K562 (cell line): ENCODE measurements at regions not wholly inside any gene's neighbourhood (a gene's known extent, or its start where the extent isn't known, plus 50 kb on each side); places are given as distances from the start of the nearest gene placed in this dataset.

Experiments used
- ATAC-seq: fragments of 200-7000 bp; cut with Tn5 transposase; 3 replicates; pipeline ENCODE4 v1.9.1; 2020; ENCODE audit warnings: moderate library complexity
- BruUV-seq: library from RNA; stranded (reverse); fragments of 400-500 nt; replicated peaks from 2 replicates; lab custom pipeline; 2021; lab: Mats Ljungman, UMichigan
- CTCF ChIA-PET: fragments of 300-600 bp; formaldehyde crosslinking; extraction: SDS; loops from one replicate; lab custom pipeline; 2021; ENCODE audit warnings: low intra/inter-chr PET ratio; lab: Yijun Ruan, JAX
- POLR2A ChIA-PET: fragments of 300-600, 350-650 bp; sonication (Branson Sonifier 250); formaldehyde crosslinking; extraction: SDS; loops from one replicate; lab custom pipeline; 2021; ENCODE audit warnings: antibody characterized with exemption, inconsistent platforms; lab: Yijun Ruan, JAX
- DNase-seq, 4 experiments: peaks; one replicate each; pipeline versions ENCODE4 v3.0.0 to v3.0.0-alpha.2; 2011 to 2018; ENCODE audit warnings: low spot score in 3 of 4, mixed read lengths in 3 of 4; ENCODE audit errors: extremely low read depth in 1 of 4
- FAIRE-seq: peaks from 2 replicates; lab custom pipeline; 2011; peaks lifted over from hg19 to GRCh38; lab: Jason Lieb, UNC
- H2AFZ ChIP-seq: 2 replicates; pipeline ENCODE4 v1.6.0; 2011; ENCODE audit warnings: low read depth, low read length, control low read depth, inconsistent platforms
- H3K27ac ChIP-seq: fragments of 200-600 bp; 3 replicates; pipeline ENCODE4 v1.8.0; 2011; ENCODE audit warnings: low read depth, mild to moderate bottlenecking, control low read depth, inconsistent platforms, low read length, moderate library complexity, mixed read lengths; ENCODE audit errors: extremely low read depth
- H3K27me3 ChIP-seq, 2 experiments: fragments of 300-600 bp in 1 of 2; 2 replicates in 1 of 2; 3 replicates in 1 of 2; pipeline versions ENCODE4 v1.6.0 to v1.8.0; 2011; ENCODE audit warnings: inconsistent platforms in 2 of 2, low read length in 2 of 2, mild to moderate bottlenecking in 1 of 2, mixed read lengths in 1 of 2, moderate library complexity in 1 of 2; ENCODE audit not compliant: control insufficient read depth in 2 of 2, insufficient read depth in 2 of 2
- H3K36me3 ChIP-seq: fragments of 300-600 bp; 3 replicates; pipeline ENCODE4 v1.8.0; 2011; ENCODE audit warnings: mild to moderate bottlenecking, low read length, inconsistent platforms; ENCODE audit not compliant: control insufficient read depth, insufficient read depth
- H3K4me1 ChIP-seq, 2 experiments: fragments of 200-600 bp in 1 of 2; replicated peaks in 1 of 2; 2 replicates in 1 of 2; 3 replicates in 1 of 2; pipeline versions ENCODE4 v1.5.1 to v1.8.0; 2011; ENCODE audit warnings: inconsistent platforms in 2 of 2, low read length in 2 of 2, mild to moderate bottlenecking in 1 of 2, mixed read lengths in 1 of 2, moderate library complexity in 1 of 2; ENCODE audit not compliant: control insufficient read depth in 2 of 2, insufficient read depth in 2 of 2
- H3K4me2 ChIP-seq: 2 replicates; pipeline ENCODE4 v1.6.1; 2011; ENCODE audit warnings: low read length, control low read depth, inconsistent platforms, mixed read lengths; ENCODE audit not compliant: insufficient read depth
- H3K4me3 ChIP-seq: fragments of 200-600 bp; sonication (generic), shearing (Covaris generic); 2 replicates; pipeline ENCODE4 v1.5.1; 2016; ENCODE audit warnings: control low read depth, inconsistent platforms
- H3K79me2 ChIP-seq: fragments of 200-600 bp; 3 replicates; pipeline ENCODE4 v1.8.0; 2011; ENCODE audit warnings: low read length, inconsistent platforms; ENCODE audit not compliant: control insufficient read depth, insufficient read depth
- H3K9ac ChIP-seq, 2 experiments: 2 replicates each; pipeline versions ENCODE4 v1.6.0 to v1.6.1; 2011; ENCODE audit warnings: low read depth in 2 of 2, low read length in 2 of 2, control low read depth in 1 of 2, inconsistent platforms in 1 of 2, mild to moderate bottlenecking in 1 of 2, mixed read lengths in 1 of 2; ENCODE audit not compliant: insufficient read depth in 1 of 2
- H3K9me1 ChIP-seq: one replicate; pipeline ENCODE4 v1.6.0; 2011; ENCODE audit warnings: inconsistent platforms, mild to moderate bottlenecking, low read length, moderate library complexity; ENCODE audit not compliant: control insufficient read depth, insufficient read depth
- H3K9me3 ChIP-seq: replicated peaks from 2 replicates; pipeline ENCODE4 v1.5.1; 2011; ENCODE audit warnings: low read depth, low read length, inconsistent platforms; ENCODE audit not compliant: control insufficient read depth, insufficient read depth
- H4K20me1 ChIP-seq: replicated peaks from 2 replicates; pipeline ENCODE4 v1.6.1; 2011; ENCODE audit warnings: low read length, inconsistent platforms, mixed read lengths; ENCODE audit not compliant: control insufficient read depth, insufficient read depth
- PTRF ChIP-seq: fragments of 450-650 bp; IDR thresholded peaks from 2 replicates; pipeline ENCODE4 v1.6.1; 2016; ENCODE audit warnings: mild to moderate bottlenecking, missing genetic modification characterization, missing compliant biosample characterization
- RFX1 ChIP-seq: fragments of 450-650 bp; IDR thresholded peaks from 2 replicates; pipeline ENCODE4 v1.6.1; 2016; ENCODE audit warnings: mild to moderate bottlenecking, moderate library complexity
- SMARCE1 ChIP-seq: fragments of 450-650 bp; IDR thresholded peaks from 2 replicates; pipeline ENCODE4 v1.7.1; 2016; ENCODE audit warnings: mild to moderate bottlenecking
- SUPT5H ChIP-seq: fragments of 450-650 bp; IDR thresholded peaks from 2 replicates; pipeline ENCODE4 v1.6.1; 2016
- TCF3 ChIP-seq: sonication (generic); formaldehyde crosslinking; IDR thresholded peaks from 2 replicates; pipeline ENCODE4 v1.4.0; 2020; ENCODE audit warnings: mild to moderate bottlenecking, missing genetic modification reagents
- YBX1 ChIP-seq: fragments of 450-650 bp; IDR thresholded peaks from 2 replicates; pipeline ENCODE4 v1.7.1; 2016; ENCODE audit warnings: mild to moderate bottlenecking
- ZBTB7A ChIP-seq: IDR thresholded peaks from 2 replicates; pipeline ENCODE4 v1.6.1; 2011; ENCODE audit warnings: low read depth, mild to moderate bottlenecking, low read length, moderate library complexity, borderline replicate concordance; ENCODE audit not compliant: control insufficient read depth
- ZNF133 ChIP-seq: fragments of 250-450 bp; sonication (Bioruptor Pico); IDR thresholded peaks from 2 replicates; pipeline ENCODE4 v1.4.0; 2020; ENCODE audit warnings: mild to moderate bottlenecking
- ZNF75A ChIP-seq: fragments of 450-650 bp; formaldehyde crosslinking; IDR thresholded peaks from 2 replicates; pipeline ENCODE4 v1.4.0; 2020; ENCODE audit warnings: mild to moderate bottlenecking
- WGBS: fragments of 100-300 bp; shearing (Covaris generic); methylation state at CpG from one replicate; pipeline ENCODE4 v1.1.6; 2016; ENCODE audit warnings: low coverage, mixed read lengths; ENCODE audit not compliant: insufficient coverage; ENCODE audit errors: missing lambda C conversion rate; 5-methylcytosine and 5-hydroxymethylcytosine counted together
- in situ Hi-C: fragments of 300-500 bp; cut with MboI; formaldehyde crosslinking; loops from 4 replicates; pipeline ENCODE4 v1.15.0; 2018; ENCODE audit warnings: inconsistent platforms, mixed read lengths
- intact Hi-C: fragments of 100-400 bp; cut with micrococcal nuclease; formaldehyde crosslinking; loops from 2 replicates; pipeline ENCODE4 v1.14.2; 2022
- TF ChIP-seq, protein P1 (sequence below): fragments of 250-450 bp; sonication (Bioruptor Pico); IDR thresholded peaks from 2 replicates; pipeline ENCODE4 v1.9.0; 2021; ENCODE audit warnings: mild to moderate bottlenecking
- TF ChIP-seq, protein P2 (sequence below): sonication (generic); formaldehyde crosslinking; IDR thresholded peaks from 2 replicates; pipeline ENCODE4 v1.8.0; 2022; ENCODE audit warnings: mild to moderate bottlenecking, missing genetic modification reagents, borderline replicate concordance
- TF ChIP-seq, protein P3 (sequence below): sonication (generic); formaldehyde crosslinking; IDR thresholded peaks from 2 replicates; pipeline ENCODE4 v1.8.0; 2022; ENCODE audit warnings: missing genetic modification reagents, mild to moderate bottlenecking, borderline replicate concordance
- TF ChIP-seq, protein P4 (sequence below), 2 experiments: IDR thresholded peaks in 1 of 2; conservative IDR thresholded peaks in 1 of 2; 2 replicates each; pipeline ENCODE4 v1.6.1; 2016; ENCODE audit warnings: low read depth in 2 of 2, mild to moderate bottlenecking in 1 of 2, missing compliant biosample characterization in 1 of 2, missing genetic modification characterization in 1 of 2, moderate library complexity in 1 of 2
- TF ChIP-seq, protein P5 (sequence below): fragments of 450-650 bp; IDR thresholded peaks from 2 replicates; pipeline ENCODE4 v1.6.1; 2017; ENCODE audit warnings: antibody characterized with exemption, mild to moderate bottlenecking

DNA sequence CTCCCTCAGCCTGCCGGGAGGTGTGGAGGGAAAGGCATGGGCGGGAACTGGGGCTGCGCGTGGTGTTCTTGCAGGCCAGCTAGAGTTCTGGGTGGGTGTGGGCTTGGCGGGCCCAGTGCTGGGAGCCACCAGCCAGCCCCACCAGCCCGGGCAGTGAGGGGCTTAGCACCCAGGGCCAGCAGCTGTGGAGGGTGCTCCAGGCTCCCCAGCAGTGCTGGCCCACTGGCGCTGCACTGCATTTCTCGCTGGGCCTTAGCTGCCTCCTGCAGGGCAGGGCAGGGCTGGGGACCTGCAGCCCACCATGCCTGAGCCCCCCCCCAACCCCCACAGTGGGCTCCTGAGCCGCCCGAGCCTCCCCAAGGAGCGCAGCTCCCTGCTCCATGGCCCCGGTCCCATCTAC lies 304.2 kb downstream of the KCNA4 start:
- Histone ChIP-seq H2AFZ (no peak overlapping the region), H3K36me3 (no peaks in the 10 kb centered on the region), H3K9me1 (no peaks in the 10 kb centered on the region), H3K9ac (no peak overlapping the region), H3K4me2 (no peak overlapping the region), H3K4me3 (no peak overlapping the region), H3K27me3 (no peaks in the 10 kb centered on the region), H4K20me1 (no peaks in the 10 kb centered on the region), H3K4me1 (no peaks in the 10 kb centered on the region), H3K9me3 (no peaks in the 10 kb centered on the region), H3K27ac (no peak overlapping the region), H3K79me2 (no peaks in the 10 kb centered on the region)
- in situ Hi-C loops, result no loop called here
- 5% methylated on average over 10 of the region's 12 CpGs for WGBS
- BruUV-seq, result no TSS peak
- FAIRE-seq, result no peak
- CTCF ChIA-PET, result no interaction called here
- no peak for ATAC-seq
- POLR2A ChIA-PET, result no interaction called here
- intact Hi-C loops, result no loop called here
- DNase-seq, result no peak
- TF ChIP-seq, protein P1, sequence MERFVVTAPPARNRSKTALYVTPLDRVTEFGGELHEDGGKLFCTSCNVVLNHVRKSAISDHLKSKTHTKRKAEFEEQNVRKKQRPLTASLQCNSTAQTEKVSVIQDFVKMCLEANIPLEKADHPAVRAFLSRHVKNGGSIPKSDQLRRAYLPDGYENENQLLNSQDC, result no peak
- TF ChIP-seq, protein P2, sequence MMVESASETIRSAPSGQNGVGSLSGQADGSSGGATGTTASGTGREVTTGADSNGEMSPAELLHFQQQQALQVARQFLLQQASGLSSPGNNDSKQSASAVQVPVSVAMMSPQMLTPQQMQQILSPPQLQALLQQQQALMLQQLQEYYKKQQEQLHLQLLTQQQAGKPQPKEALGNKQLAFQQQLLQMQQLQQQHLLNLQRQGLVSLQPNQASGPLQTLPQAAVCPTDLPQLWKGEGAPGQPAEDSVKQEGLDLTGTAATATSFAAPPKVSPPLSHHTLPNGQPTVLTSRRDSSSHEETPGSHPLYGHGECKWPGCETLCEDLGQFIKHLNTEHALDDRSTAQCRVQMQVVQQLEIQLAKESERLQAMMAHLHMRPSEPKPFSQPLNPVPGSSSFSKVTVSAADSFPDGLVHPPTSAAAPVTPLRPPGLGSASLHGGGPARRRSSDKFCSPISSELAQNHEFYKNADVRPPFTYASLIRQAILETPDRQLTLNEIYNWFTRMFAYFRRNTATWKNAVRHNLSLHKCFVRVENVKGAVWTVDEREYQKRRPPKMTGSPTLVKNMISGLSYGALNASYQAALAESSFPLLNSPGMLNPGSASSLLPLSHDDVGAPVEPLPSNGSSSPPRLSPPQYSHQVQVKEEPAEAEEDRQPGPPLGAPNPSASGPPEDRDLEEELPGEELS (CRISPR knock-in tag), result no peak
- TF ChIP-seq RFX1 (no peak), PTRF (tag) (no peak), SUPT5H (no peak), ZNF75A (CRISPR knock-in tag) (no peak), SMARCE1 (no peak), ZNF133 (CRISPR knock-in tag) (no peak), ZBTB7A (no peak), YBX1 (no peak), TCF3 (CRISPR knock-in tag) (no peak)
- TF ChIP-seq, protein P3, sequence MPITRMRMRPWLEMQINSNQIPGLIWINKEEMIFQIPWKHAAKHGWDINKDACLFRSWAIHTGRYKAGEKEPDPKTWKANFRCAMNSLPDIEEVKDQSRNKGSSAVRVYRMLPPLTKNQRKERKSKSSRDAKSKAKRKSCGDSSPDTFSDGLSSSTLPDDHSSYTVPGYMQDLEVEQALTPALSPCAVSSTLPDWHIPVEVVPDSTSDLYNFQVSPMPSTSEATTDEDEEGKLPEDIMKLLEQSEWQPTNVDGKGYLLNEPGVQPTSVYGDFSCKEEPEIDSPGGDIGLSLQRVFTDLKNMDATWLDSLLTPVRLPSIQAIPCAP (CRISPR knock-in tag), result no peak
- TF ChIP-seq, protein P4, sequence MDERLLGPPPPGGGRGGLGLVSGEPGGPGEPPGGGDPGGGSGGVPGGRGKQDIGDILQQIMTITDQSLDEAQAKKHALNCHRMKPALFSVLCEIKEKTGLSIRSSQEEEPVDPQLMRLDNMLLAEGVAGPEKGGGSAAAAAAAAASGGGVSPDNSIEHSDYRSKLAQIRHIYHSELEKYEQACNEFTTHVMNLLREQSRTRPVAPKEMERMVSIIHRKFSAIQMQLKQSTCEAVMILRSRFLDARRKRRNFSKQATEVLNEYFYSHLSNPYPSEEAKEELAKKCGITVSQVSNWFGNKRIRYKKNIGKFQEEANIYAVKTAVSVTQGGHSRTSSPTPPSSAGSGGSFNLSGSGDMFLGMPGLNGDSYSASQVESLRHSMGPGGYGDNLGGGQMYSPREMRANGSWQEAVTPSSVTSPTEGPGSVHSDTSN (CRISPR knock-in tag; IDR thresholded peaks at IDR 0.05; ENCODE audit: low read depth), result no peak
- TF ChIP-seq, protein P4 (tag; conservative IDR thresholded peaks at IDR 0.05; ENCODE audit: low read depth), result no peak
- TF ChIP-seq, protein P5, sequence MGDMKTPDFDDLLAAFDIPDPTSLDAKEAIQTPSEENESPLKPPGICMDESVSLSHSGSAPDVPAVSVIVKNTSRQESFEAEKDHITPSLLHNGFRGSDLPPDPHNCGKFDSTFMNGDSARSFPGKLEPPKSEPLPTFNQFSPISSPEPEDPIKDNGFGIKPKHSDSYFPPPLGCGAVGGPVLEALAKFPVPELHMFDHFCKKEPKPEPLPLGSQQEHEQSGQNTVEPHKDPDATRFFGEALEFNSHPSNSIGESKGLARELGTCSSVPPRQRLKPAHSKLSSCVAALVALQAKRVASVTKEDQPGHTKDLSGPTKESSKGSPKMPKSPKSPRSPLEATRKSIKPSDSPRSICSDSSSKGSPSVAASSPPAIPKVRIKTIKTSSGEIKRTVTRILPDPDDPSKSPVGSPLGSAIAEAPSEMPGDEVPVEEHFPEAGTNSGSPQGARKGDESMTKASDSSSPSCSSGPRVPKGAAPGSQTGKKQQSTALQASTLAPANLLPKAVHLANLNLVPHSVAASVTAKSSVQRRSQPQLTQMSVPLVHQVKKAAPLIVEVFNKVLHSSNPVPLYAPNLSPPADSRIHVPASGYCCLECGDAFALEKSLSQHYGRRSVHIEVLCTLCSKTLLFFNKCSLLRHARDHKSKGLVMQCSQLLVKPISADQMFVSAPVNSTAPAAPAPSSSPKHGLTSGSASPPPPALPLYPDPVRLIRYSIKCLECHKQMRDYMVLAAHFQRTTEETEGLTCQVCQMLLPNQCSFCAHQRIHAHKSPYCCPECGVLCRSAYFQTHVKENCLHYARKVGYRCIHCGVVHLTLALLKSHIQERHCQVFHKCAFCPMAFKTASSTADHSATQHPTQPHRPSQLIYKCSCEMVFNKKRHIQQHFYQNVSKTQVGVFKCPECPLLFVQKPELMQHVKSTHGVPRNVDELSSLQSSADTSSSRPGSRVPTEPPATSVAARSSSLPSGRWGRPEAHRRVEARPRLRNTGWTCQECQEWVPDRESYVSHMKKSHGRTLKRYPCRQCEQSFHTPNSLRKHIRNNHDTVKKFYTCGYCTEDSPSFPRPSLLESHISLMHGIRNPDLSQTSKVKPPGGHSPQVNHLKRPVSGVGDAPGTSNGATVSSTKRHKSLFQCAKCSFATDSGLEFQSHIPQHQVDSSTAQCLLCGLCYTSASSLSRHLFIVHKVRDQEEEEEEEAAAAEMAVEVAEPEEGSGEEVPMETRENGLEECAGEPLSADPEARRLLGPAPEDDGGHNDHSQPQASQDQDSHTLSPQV, result no peak
